Heart right ventricle (tissue), 16 donors: ENCODE measurements at regions not wholly inside any gene's neighbourhood (a gene's known extent, or its start where the extent isn't known, plus 50 kb on each side); places are given as distances from the start of the nearest gene placed in this dataset.

Experiments used
- ATAC-seq, 8 donors: fragments of 200-7000 bp; cut with Tn5 transposase; one replicate each; pipeline ENCODE4 v1.9.1; 2020; ENCODE audit warnings: mild to moderate bottlenecking in 8 of 8, moderate library complexity in 8 of 8, moderate number of reproducible peaks in 1 of 8
- DNase-seq, 2 donors: peaks; one replicate each; pipeline ENCODE4 v3.0.0-alpha.2; 2020
- H3K27ac ChIP-seq, 10 donors: fragments of 200-600 bp; sonication (generic) in 2 of 10; one replicate each; pipeline versions ENCODE4 v1.5.0 to v1.8.0; 2020 to 2022; ENCODE audit warnings: mild to moderate bottlenecking in 3 of 10
- H3K27me3 ChIP-seq, 7 donors: fragments of 200-600 bp; one replicate each; pipeline ENCODE4 v1.8.0; 2021 to 2022; ENCODE audit warnings: mild to moderate bottlenecking in 2 of 7
- H3K36me3 ChIP-seq, 9 donors: fragments of 200-600 bp; sonication (generic) in 1 of 9; one replicate each; pipeline versions ENCODE4 v1.5.0 to v1.8.0; 2020 to 2022; ENCODE audit warnings: mild to moderate bottlenecking in 2 of 9
- H3K4me1 ChIP-seq, 9 donors: fragments of 200-600 bp; sonication (generic) in 1 of 9; one replicate each; pipeline versions ENCODE4 v1.5.0 to v1.8.0; 2020 to 2022; ENCODE audit warnings: mild to moderate bottlenecking in 4 of 9
- H3K4me3 ChIP-seq, 10 donors: fragments of 200-600 bp; sonication (generic) in 2 of 10; one replicate each; pipeline versions ENCODE4 v1.5.0 to v1.8.0; 2020 to 2022; ENCODE audit warnings: mild to moderate bottlenecking in 7 of 10, moderate library complexity in 2 of 10
- H3K9me3 ChIP-seq, 11 donors: fragments of 200-600 bp in 10 of 11; sonication (generic) in 2 of 11; one replicate each; pipeline versions ENCODE4 v1.5.0 to v1.8.0; 2013 to 2022; ENCODE audit warnings: mild to moderate bottlenecking in 2 of 11, control low read depth in 1 of 11, moderate library complexity in 1 of 11
- CTCF ChIP-seq, 9 donors: fragments of 200-600 bp; sonication (generic) in 2 of 9; IDR thresholded peaks; one replicate each; pipeline versions ENCODE4 v1.5.0 to v1.8.0; 2021 to 2022; ENCODE audit warnings: antibody characterized with exemption in 9 of 9, mild to moderate bottlenecking in 5 of 9, moderate library complexity in 1 of 9
- WGBS, 2 donors: extraction: QIAGEN DNeasy Blood & Tissue Kit; methylation state at CpG; one replicate each; pipeline ENCODE4 v1.1.7; 2013; ENCODE audit warnings: inconsistent platforms in 1 of 2; 5-methylcytosine and 5-hydroxymethylcytosine counted together
- intact Hi-C, 10 donors: fragments of 100-400 bp; cut with DNase I; formaldehyde crosslinking; loops; one replicate each; pipeline versions ENCODE4 v1.11.1 to v1.14.2; 2022
- donor health status: Arrhythmogenic right ventricular cardiomyopathy.
- donor health status: ischemic (EF 13 %, LVEDD 7.1; RV severe dilation, severe dysfunction).
- donor health status: healthy with polysubstance abuse.
- donor health status: DM: no; HTN: yes; CAD: no.
- donor health status: DM: no; HTN: no; CAD: no.
- donor health status: ischemic (EF 25% LVEDD 6.9; RV normal size, moderate dysfunction).
- donor health status: ischemic (EF 25% LVEDD 5.7; RV mildly dilated, moderate dysfunction).
- donor health status: healthy.
- donor health status: DM: yes; HTN: yes; CAD: no.
- donor health status: Ischemic cardiomyopathy.
- donor health status: ischemic (EF 35%, LVEDD 5.7; RV mildly dilated, moderate dysfunction).
- donor health status: nonischemic (EF 11% LVEDD 7.7; RV severe dilation, severe dysfunction).
- donor health status: DM: yes; HTN: yes; CAD: no.
- donor health status: PGD.
- donor health status: ischemic (EF 29% LVEDD 5.4; RV normal size, mild dysfunction).
- donor health status: nonischemic (EF 23%, LVEDD 6.1; RV moderate dilation, normal function).

GRCh38 chr1:55654750-55655149 lies 439.6 kb upstream of the USP24 start:
- no peak for TF ChIP-seq CTCF (IDR thresholded peaks at IDR 0.05)
- WGBS, 2 donors, result 78 to 83% methylated on average over 4 of the region's 4 CpGs
- Histone ChIP-seq H3K9me3 (no peaks in the 10 kb centered on the region), H3K27ac (no peak overlapping the region), H3K27me3 (no peaks in the 10 kb centered on the region), H3K4me3 (no peak overlapping the region), H3K4me1 (peaks cover 0 to 10% (median 0%) of the 10 kb centered on the region in 9 donors), H3K36me3 (no peaks in the 10 kb centered on the region)
- ATAC-seq (no peak), DNase-seq (no peak)
- intact Hi-C loops, result no loop called here

GRCh38 chr1:55654171-55654570 lies 439.0 kb upstream of the USP24 start:
- TF ChIP-seq CTCF (IDR thresholded peaks at IDR 0.05), result no peak
- Histone ChIP-seq H3K27ac (no peak overlapping the region), H3K27me3 (no peaks in the 10 kb centered on the region), H3K4me3 (no peak overlapping the region), H3K9me3 (no peaks in the 10 kb centered on the region), H3K4me1 (peaks cover 0 to 11% (median 0%) of the 10 kb centered on the region in 9 donors), H3K36me3 (no peaks in the 10 kb centered on the region)
- intact Hi-C loops, result no loop called here
- no peak for ATAC-seq
- no peak for DNase-seq

- ATAC-seq, result no peak
- no peaks in the 10 kb centered on the region for H3K9me3 ChIP-seq
- DNase-seq, result no peak
- intact Hi-C loops, result no loop called here
- H3K27ac ChIP-seq, result no peak overlapping the region
- no peaks in the 10 kb centered on the region for H3K27me3 ChIP-seq
- H3K4me3 ChIP-seq, result no peak overlapping the region
- no peak for TF ChIP-seq CTCF (IDR thresholded peaks at IDR 0.05)
- 63 to 64% methylated on average over 3 of the region's 3 CpGs for WGBS, 2 donors
- H3K4me1 ChIP-seq, result peaks cover 0 to 11% (median 0%) of the 10 kb centered on the region in 9 donors
- no peaks in the 10 kb centered on the region for H3K36me3 ChIP-seq
Observed at GRCh38 chr1:55650444-55650843, 435.3 kb upstream of the USP24 start.

GRCh38 chr1:55646181-55646580 lies 431.0 kb upstream of the USP24 start:
- intact Hi-C loops, result no loop called here
- no peak overlapping the region for H3K4me3 ChIP-seq
- no peak for DNase-seq
- WGBS, 2 donors, result 94 to 95% methylated on average over 1 of the region's 1 CpG
- no peak for TF ChIP-seq CTCF (IDR thresholded peaks at IDR 0.05)
- no peaks in the 10 kb centered on the region for H3K9me3 ChIP-seq
- H3K27ac ChIP-seq, result no peak overlapping the region
- peaks cover 0 to 18% (median 5%) of the 10 kb centered on the region in 9 donors for H3K4me1 ChIP-seq
- ATAC-seq, result no peak
- H3K36me3 ChIP-seq, result no peaks in the 10 kb centered on the region
- no peaks in the 10 kb centered on the region for H3K27me3 ChIP-seq

GRCh38 chr1:55645270-55645669 lies 430.1 kb upstream of the USP24 start:
- DNase-seq (no peak), ATAC-seq (no peak)
- intact Hi-C loops, result no loop called here
- no peak for TF ChIP-seq CTCF (IDR thresholded peaks at IDR 0.05)
- H3K27ac ChIP-seq, result no peak overlapping the region
- H3K4me1 ChIP-seq, result peaks cover 0 to 21% (median 8%) of the 10 kb centered on the region in 9 donors
- no peak overlapping the region for H3K4me3 ChIP-seq
- WGBS, 2 donors, result 97 to 99% methylated on average over 5 of the region's 5 CpGs
- H3K9me3 ChIP-seq, result no peaks in the 10 kb centered on the region
- H3K27me3 ChIP-seq, result no peaks in the 10 kb centered on the region
- H3K36me3 ChIP-seq, result no peaks in the 10 kb centered on the region
